NCI-H460 (cell line): ENCODE measurements at regions not wholly inside any gene's neighbourhood (a gene's known extent, or its start where the extent isn't known, plus 50 kb on each side); places are given as distances from the start of the nearest gene placed in this dataset.

ENCODE experiments used
- DNase-seq: peaks from one replicate; pipeline ENCODE4 v3.0.0-alpha.2; 2016; ENCODE audit warnings: low read depth; ENCODE audit errors: extremely low read depth

GRCh38 chr3:168422843-168423242 is 327.1 kb upstream of the GOLIM4 start:
- no peak for DNase-seq

GRCh38 chr3:168419091-168419490 is 323.4 kb upstream of the GOLIM4 start:
- DNase-seq = no peak

GRCh38 chr3:168417016-168417415 is 321.3 kb upstream of the GOLIM4 start:
- DNase-seq = no peak

- no peak for DNase-seq
Measured at GRCh38 chr3:168416446-168416845, 320.7 kb upstream of the GOLIM4 start.

GRCh38 chr3:168414149-168414548 is 318.4 kb upstream of the GOLIM4 start:
- DNase-seq = no peak

GRCh38 chr3:168407381-168407780 is 311.7 kb upstream of the GOLIM4 start:
- DNase-seq = no peak

GRCh38 chr3:168405288-168405687 is 309.6 kb upstream of the GOLIM4 start:
- no peak for DNase-seq

- DNase-seq = no peak
Measured at GRCh38 chr3:168398371-168399025, 302.8 kb upstream of the GOLIM4 start.

- DNase-seq = no peak
Measured at GRCh38 chr3:168396861-168397260, 301.1 kb upstream of the GOLIM4 start.

GRCh38 chr3:168395551-168395950 is 299.8 kb upstream of the GOLIM4 start:
- DNase-seq = no peak

GRCh38 chr3:168394439-168394838 is 298.7 kb upstream of the GOLIM4 start:
- DNase-seq = no peak

- no peak for DNase-seq
Measured at GRCh38 chr3:168386301-168386700, 290.6 kb upstream of the GOLIM4 start.

- no peak for DNase-seq
Measured at GRCh38 chr3:168384990-168385389, 289.3 kb upstream of the GOLIM4 start.

GRCh38 chr3:168383573-168383972 is 287.8 kb upstream of the GOLIM4 start:
- no peak for DNase-seq

GRCh38 chr3:168371846-168372245 is 276.1 kb upstream of the GOLIM4 start:
- DNase-seq = no peak

GRCh38 chr3:168364967-168365366 is 269.2 kb upstream of the GOLIM4 start:
- no peak for DNase-seq

GRCh38 chr3:168362661-168363247 is 267.0 kb upstream of the GOLIM4 start:
- no peak for DNase-seq

GRCh38 chr3:168362156-168362555 is 266.4 kb upstream of the GOLIM4 start:
- no peak for DNase-seq

- no peak for DNase-seq
Measured at GRCh38 chr3:168360993-168361392, 265.3 kb upstream of the GOLIM4 start.

GRCh38 chr3:168342946-168343850 is 247.5 kb upstream of the GOLIM4 start:
- DNase-seq = no peak
